ENCODE measurements at regions not wholly inside any gene's neighbourhood (a gene's known extent, or its start where the extent isn't known, plus 50 kb on each side); places are given as distances from the start of the nearest gene placed in this dataset.

DNA sequence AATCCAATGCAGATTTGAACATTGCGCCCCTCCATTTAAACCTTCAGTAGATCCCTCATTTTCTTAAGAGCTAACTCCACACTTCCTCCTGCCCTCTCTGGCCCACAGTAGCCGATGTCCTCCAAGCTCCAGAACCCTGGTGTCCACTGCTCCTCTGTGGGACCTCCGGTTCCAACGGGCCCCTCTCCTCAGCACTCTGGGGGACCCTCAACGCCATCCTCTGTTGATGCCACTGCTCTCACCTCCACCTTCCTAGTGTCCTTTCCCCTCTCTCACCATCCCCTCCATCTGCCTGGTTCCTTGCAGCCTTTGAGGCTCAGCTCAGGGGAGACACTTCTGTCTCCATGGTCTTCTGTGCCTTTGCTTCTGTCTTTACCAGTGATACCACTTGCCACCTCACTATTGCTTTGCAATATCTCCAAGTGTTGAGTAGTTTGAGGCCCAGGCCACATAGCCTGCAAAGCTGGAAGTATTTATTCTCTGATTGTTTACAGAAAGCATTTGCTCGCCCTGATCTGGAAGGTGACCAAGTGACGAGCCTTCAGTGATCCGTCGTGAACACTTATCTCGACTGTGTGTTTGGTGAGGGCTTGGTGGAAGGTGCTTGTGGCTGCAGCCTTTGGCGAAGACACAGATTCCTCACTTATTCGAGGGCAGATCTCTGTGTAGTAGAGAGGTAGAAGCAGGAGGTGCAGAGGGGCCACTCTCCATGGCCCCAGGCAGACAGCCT lies 104.8 kb upstream of the SHH start:
- TF ChIP-seq, protein P1, sequence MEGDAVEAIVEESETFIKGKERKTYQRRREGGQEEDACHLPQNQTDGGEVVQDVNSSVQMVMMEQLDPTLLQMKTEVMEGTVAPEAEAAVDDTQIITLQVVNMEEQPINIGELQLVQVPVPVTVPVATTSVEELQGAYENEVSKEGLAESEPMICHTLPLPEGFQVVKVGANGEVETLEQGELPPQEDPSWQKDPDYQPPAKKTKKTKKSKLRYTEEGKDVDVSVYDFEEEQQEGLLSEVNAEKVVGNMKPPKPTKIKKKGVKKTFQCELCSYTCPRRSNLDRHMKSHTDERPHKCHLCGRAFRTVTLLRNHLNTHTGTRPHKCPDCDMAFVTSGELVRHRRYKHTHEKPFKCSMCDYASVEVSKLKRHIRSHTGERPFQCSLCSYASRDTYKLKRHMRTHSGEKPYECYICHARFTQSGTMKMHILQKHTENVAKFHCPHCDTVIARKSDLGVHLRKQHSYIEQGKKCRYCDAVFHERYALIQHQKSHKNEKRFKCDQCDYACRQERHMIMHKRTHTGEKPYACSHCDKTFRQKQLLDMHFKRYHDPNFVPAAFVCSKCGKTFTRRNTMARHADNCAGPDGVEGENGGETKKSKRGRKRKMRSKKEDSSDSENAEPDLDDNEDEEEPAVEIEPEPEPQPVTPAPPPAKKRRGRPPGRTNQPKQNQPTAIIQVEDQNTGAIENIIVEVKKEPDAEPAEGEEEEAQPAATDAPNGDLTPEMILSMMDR (IDR thresholded peaks at IDR 0.05; ENCODE audit: low read depth, low read length, missing input control) = no peak
- peak; percentile 32 for TF ChIP-seq SP1 (IDR thresholded peaks at IDR 0.05)
- TF ChIP-seq, protein P2, sequence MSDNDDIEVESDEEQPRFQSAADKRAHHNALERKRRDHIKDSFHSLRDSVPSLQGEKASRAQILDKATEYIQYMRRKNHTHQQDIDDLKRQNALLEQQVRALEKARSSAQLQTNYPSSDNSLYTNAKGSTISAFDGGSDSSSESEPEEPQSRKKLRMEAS (IDR thresholded peaks at IDR 0.05) = no peak
- no peak for TF ChIP-seq EGR1 (IDR thresholded peaks at IDR 0.05; ENCODE audit: low read depth in 2 of 2)
- TF ChIP-seq TAF1 (conservative IDR thresholded peaks at IDR 0.05) = no peak
- TF ChIP-seq, protein P3, sequence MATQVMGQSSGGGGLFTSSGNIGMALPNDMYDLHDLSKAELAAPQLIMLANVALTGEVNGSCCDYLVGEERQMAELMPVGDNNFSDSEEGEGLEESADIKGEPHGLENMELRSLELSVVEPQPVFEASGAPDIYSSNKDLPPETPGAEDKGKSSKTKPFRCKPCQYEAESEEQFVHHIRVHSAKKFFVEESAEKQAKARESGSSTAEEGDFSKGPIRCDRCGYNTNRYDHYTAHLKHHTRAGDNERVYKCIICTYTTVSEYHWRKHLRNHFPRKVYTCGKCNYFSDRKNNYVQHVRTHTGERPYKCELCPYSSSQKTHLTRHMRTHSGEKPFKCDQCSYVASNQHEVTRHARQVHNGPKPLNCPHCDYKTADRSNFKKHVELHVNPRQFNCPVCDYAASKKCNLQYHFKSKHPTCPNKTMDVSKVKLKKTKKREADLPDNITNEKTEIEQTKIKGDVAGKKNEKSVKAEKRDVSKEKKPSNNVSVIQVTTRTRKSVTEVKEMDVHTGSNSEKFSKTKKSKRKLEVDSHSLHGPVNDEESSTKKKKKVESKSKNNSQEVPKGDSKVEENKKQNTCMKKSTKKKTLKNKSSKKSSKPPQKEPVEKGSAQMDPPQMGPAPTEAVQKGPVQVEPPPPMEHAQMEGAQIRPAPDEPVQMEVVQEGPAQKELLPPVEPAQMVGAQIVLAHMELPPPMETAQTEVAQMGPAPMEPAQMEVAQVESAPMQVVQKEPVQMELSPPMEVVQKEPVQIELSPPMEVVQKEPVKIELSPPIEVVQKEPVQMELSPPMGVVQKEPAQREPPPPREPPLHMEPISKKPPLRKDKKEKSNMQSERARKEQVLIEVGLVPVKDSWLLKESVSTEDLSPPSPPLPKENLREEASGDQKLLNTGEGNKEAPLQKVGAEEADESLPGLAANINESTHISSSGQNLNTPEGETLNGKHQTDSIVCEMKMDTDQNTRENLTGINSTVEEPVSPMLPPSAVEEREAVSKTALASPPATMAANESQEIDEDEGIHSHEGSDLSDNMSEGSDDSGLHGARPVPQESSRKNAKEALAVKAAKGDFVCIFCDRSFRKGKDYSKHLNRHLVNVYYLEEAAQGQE (IDR thresholded peaks at IDR 0.05) = no peak
- TF ChIP-seq, protein P4, sequence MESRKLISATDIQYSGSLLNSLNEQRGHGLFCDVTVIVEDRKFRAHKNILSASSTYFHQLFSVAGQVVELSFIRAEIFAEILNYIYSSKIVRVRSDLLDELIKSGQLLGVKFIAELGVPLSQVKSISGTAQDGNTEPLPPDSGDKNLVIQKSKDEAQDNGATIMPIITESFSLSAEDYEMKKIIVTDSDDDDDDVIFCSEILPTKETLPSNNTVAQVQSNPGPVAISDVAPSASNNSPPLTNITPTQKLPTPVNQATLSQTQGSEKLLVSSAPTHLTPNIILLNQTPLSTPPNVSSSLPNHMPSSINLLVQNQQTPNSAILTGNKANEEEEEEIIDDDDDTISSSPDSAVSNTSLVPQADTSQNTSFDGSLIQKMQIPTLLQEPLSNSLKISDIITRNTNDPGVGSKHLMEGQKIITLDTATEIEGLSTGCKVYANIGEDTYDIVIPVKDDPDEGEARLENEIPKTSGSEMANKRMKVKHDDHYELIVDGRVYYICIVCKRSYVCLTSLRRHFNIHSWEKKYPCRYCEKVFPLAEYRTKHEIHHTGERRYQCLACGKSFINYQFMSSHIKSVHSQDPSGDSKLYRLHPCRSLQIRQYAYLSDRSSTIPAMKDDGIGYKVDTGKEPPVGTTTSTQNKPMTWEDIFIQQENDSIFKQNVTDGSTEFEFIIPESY (IDR thresholded peaks at IDR 0.05) = no peak
